IMR-90 (cell line): ENCODE measurements at regions not wholly inside any gene's neighbourhood (a gene's known extent, or its start where the extent isn't known, plus 50 kb on each side); places are given as distances from the start of the nearest gene placed in this dataset.
A peak's percentile ranks its signal among the peaks of the same experiment; 100 is the strongest.

Experiments
- ATAC-seq: fragments of 200-7000 bp; cut with Tn5 transposase; 2 replicates; pipeline ENCODE4 v1.9.1; 2020; ENCODE audit warnings: low read depth, mild to moderate bottlenecking, moderate library complexity
- BruUV-seq: library from RNA; stranded (reverse); fragments of 400-500 nt; replicated peaks from 2 replicates; lab custom pipeline; 2021; lab: Mats Ljungman, UMichigan
- CTCF ChIA-PET: fragments of 300-600 bp; formaldehyde crosslinking; extraction: SDS; loops from one replicate; lab custom pipeline; 2021; ENCODE audit warnings: antibody characterized with exemption; lab: Yijun Ruan, JAX
- POLR2A ChIA-PET: fragments of 300-600 bp; sonication (Branson Sonifier 250); formaldehyde crosslinking; loops from one replicate; lab custom pipeline; 2022; ENCODE audit warnings: antibody characterized with exemption; ENCODE audit not compliant: unreplicated experiment; lab: Charles Lee
- DNase-seq: peaks from one replicate; pipeline ENCODE4 v3.0.0; 2013
- H2AFZ ChIP-seq: replicated peaks from 2 replicates; pipeline ENCODE3; 2013; ENCODE audit warnings: low read length, mild to moderate bottlenecking; ENCODE audit not compliant: poor library complexity
- H2AK5ac ChIP-seq: 2 replicates; pipeline ENCODE4 v1.6.1; 2013; ENCODE audit warnings: low read depth, low read length, inconsistent platforms
- H2AK9ac ChIP-seq: replicated peaks from 2 replicates; pipeline ENCODE3; 2013; ENCODE audit warnings: mild to moderate bottlenecking, low read depth, low read length, moderate library complexity; ENCODE audit not compliant: poor library complexity
- H2BK120ac ChIP-seq: 2 replicates; pipeline ENCODE4 v1.6.1; 2013; ENCODE audit warnings: low read depth, low read length, inconsistent platforms
- H2BK15ac ChIP-seq: 3 replicates; pipeline ENCODE4 v1.6.1; 2013; ENCODE audit warnings: low read depth, low read length, inconsistent platforms
- H2BK20ac ChIP-seq: 2 replicates; pipeline ENCODE4 v1.6.1; 2013; ENCODE audit warnings: low read depth, mild to moderate bottlenecking, inconsistent platforms, low read length, moderate library complexity
- H2BK5ac ChIP-seq: 2 replicates; pipeline ENCODE4 v1.6.1; 2013; ENCODE audit warnings: mild to moderate bottlenecking, low read depth, low read length, inconsistent platforms; ENCODE audit not compliant: poor library complexity, severe bottlenecking
- H3K14ac ChIP-seq: replicated peaks from 2 replicates; pipeline ENCODE4 v1.6.1; 2013; ENCODE audit warnings: low read depth, low read length, inconsistent platforms
- H3K18ac ChIP-seq: 2 replicates; pipeline ENCODE4 v1.6.1; 2013; ENCODE audit warnings: low read depth, low read length, control low read depth
- H3K23ac ChIP-seq: 2 replicates; pipeline ENCODE4 v1.6.1; 2013; ENCODE audit warnings: low read depth, low read length, inconsistent platforms
- H3K27ac ChIP-seq: 2 replicates; pipeline ENCODE4 v1.5.1; 2013; ENCODE audit warnings: mild to moderate bottlenecking, control low read depth, low read length; ENCODE audit not compliant: insufficient read depth
- H3K27me3 ChIP-seq: 2 replicates; pipeline ENCODE4 v1.6.1; 2013; ENCODE audit warnings: low read length; ENCODE audit not compliant: control insufficient read depth, insufficient read depth
- H3K36me3 ChIP-seq: 2 replicates; pipeline ENCODE4 v1.6.1; 2013; ENCODE audit warnings: low read length, mixed read lengths; ENCODE audit not compliant: control insufficient read depth, insufficient read depth
- H3K4ac ChIP-seq: 2 replicates; pipeline ENCODE4 v1.6.1; 2013; ENCODE audit warnings: low read depth, low read length, inconsistent platforms
- H3K4me1 ChIP-seq: 2 replicates; pipeline ENCODE4 v1.6.1; 2013; ENCODE audit warnings: low read length, mixed read lengths; ENCODE audit not compliant: control insufficient read depth, insufficient read depth
- H3K4me2 ChIP-seq: 2 replicates; pipeline ENCODE4 v1.6.1; 2013; ENCODE audit warnings: low read depth, mild to moderate bottlenecking, control low read depth, low read length, moderate library complexity
- H3K4me3 ChIP-seq: 2 replicates; pipeline ENCODE4 v1.5.1; 2013; ENCODE audit warnings: low read depth, mild to moderate bottlenecking, control low read depth, low read length, moderate library complexity; ENCODE audit not compliant: insufficient read depth
- H3K56ac ChIP-seq: 2 replicates; pipeline ENCODE4 v1.6.1; 2013; ENCODE audit warnings: low read length, inconsistent platforms; ENCODE audit not compliant: insufficient read depth; ENCODE audit errors: extremely low read depth
- H3K79me1 ChIP-seq, 2 experiments: 2 replicates each; pipeline ENCODE4 v1.6.1; 2013; ENCODE audit warnings: low read length in 2 of 2, inconsistent platforms in 1 of 2, low read depth in 1 of 2
- H3K9ac ChIP-seq: 2 replicates; pipeline ENCODE4 v1.6.1; 2013; ENCODE audit warnings: low read depth, low read length, control low read depth
- H3K9me1 ChIP-seq: 2 replicates; pipeline ENCODE4 v1.6.1; 2013; ENCODE audit warnings: low read length, inconsistent platforms; ENCODE audit not compliant: insufficient read depth
- H3K9me3 ChIP-seq: 2 replicates; pipeline ENCODE4 v1.6.1; 2013; ENCODE audit warnings: low read length; ENCODE audit not compliant: control insufficient read depth, insufficient read depth
- H4K20me1 ChIP-seq: 2 replicates; pipeline ENCODE4 v1.6.1; 2013; ENCODE audit warnings: low read length, inconsistent platforms; ENCODE audit not compliant: insufficient read depth
- H4K5ac ChIP-seq: 2 replicates; pipeline ENCODE4 v1.6.1; 2013; ENCODE audit warnings: mild to moderate bottlenecking, low read depth, low read length, control low read depth
- H4K8ac ChIP-seq, 2 experiments: 2 replicates each; pipeline ENCODE4 v1.6.1; 2013; ENCODE audit warnings: low read depth in 2 of 2, low read length in 2 of 2, control low read depth in 1 of 2, inconsistent platforms in 1 of 2
- H4K91ac ChIP-seq: 2 replicates; pipeline ENCODE4 v1.6.1; 2013; ENCODE audit warnings: low read depth, low read length, inconsistent platforms; ENCODE audit not compliant: insufficient read depth
- BHLHE40 ChIP-seq: fragments of 150-350 bp; IDR thresholded peaks from 2 replicates; pipeline ENCODE4 v1.6.1; 2016; ENCODE audit warnings: mild to moderate bottlenecking, low read depth, low read length
- CEBPB ChIP-seq: IDR thresholded peaks from 2 replicates; pipeline ENCODE4 v1.6.1; 2012; ENCODE audit warnings: low read depth, low read length, improper control_type of control experiment
- CHD1 ChIP-seq: IDR thresholded peaks from 2 replicates; pipeline ENCODE4 v1.6.1; 2012; ENCODE audit warnings: low read depth, low read length, improper control_type of control experiment
- FOS ChIP-seq: fragments of 150-350 bp; IDR thresholded peaks from 2 replicates; pipeline ENCODE4 v1.6.1; 2016; ENCODE audit warnings: low read depth, low read length
- MAFK ChIP-seq: IDR thresholded peaks from 2 replicates; pipeline ENCODE4 v1.6.1; 2012; ENCODE audit warnings: low read depth, low read length, improper control_type of control experiment
- MAZ ChIP-seq: IDR thresholded peaks from 2 replicates; pipeline ENCODE4 v1.6.1; 2012; ENCODE audit warnings: low read depth, mild to moderate bottlenecking, low read length, improper control_type of control experiment, moderate library complexity, borderline replicate concordance
- MXI1 ChIP-seq: IDR thresholded peaks from 2 replicates; pipeline ENCODE4 v1.6.1; 2012; ENCODE audit warnings: low read depth, mild to moderate bottlenecking, low read length, moderate library complexity, borderline replicate concordance
- NFE2L2 ChIP-seq: fragments of 150-350 bp; IDR thresholded peaks from 2 replicates; pipeline ENCODE4 v1.6.1; 2016; ENCODE audit warnings: low read depth, mild to moderate bottlenecking, low read length
- RAD21 ChIP-seq: IDR thresholded peaks from 2 replicates; pipeline ENCODE4 v1.6.1; 2012; ENCODE audit warnings: low read length, improper control_type of control experiment
- RCOR1 ChIP-seq: IDR thresholded peaks from 2 replicates; pipeline ENCODE4 v1.6.1; 2012; ENCODE audit warnings: mild to moderate bottlenecking, low read length, improper control_type of control experiment; ENCODE audit not compliant: insufficient replicate concordance
- RFX5 ChIP-seq: IDR thresholded peaks from 2 replicates; pipeline ENCODE4 v1.8.0; 2012; ENCODE audit warnings: low read depth, mild to moderate bottlenecking, low read length, moderate library complexity
- SMC3 ChIP-seq: fragments of 150-350 bp; IDR thresholded peaks from 2 replicates; pipeline ENCODE4 v1.6.1; 2016; ENCODE audit warnings: low read depth, mild to moderate bottlenecking, antibody characterized with exemption, low read length, moderate library complexity
- USF2 ChIP-seq: fragments of 150-350 bp; IDR thresholded peaks from 2 replicates; pipeline ENCODE4 v1.6.1; 2017; ENCODE audit warnings: mild to moderate bottlenecking, antibody characterized with exemption, low read length, low read depth
- WGBS, 2 experiments: methylation state at CpG; one replicate each; pipeline versions ENCODE4 v1.1.5 to v1.1.7; 2013; ENCODE audit warnings: missing lambda C conversion rate in 2 of 2; ENCODE audit not compliant: insufficient read length in 1 of 2; ENCODE audit errors: extremely low coverage in 2 of 2; 5-methylcytosine and 5-hydroxymethylcytosine counted together
- dilution Hi-C: fragments of 300-500 bp; cut with HindIII; formaldehyde crosslinking; loops from one replicate; pipeline ENCODE4 v1.14.3; 2018; ENCODE audit warnings: low sequenced_read_pairs; ENCODE audit not compliant: unreplicated experiment
- in situ Hi-C: fragments of 300-500 bp; cut with MboI; formaldehyde crosslinking; loops from 3 replicates; pipeline ENCODE4 v1.14.3; 2019; ENCODE audit warnings: low sequenced_read_pairs, inconsistent platforms, mixed read lengths
- intact Hi-C: fragments of 100-400 bp; cut with micrococcal nuclease; formaldehyde crosslinking; loops from 2 replicates; pipeline ENCODE4 v1.10.0; 2022
- TF ChIP-seq, protein P1 (sequence below): fragments of 150-350 bp; IDR thresholded peaks from 2 replicates; pipeline ENCODE4 v1.6.1; 2016; ENCODE audit warnings: low read depth, mild to moderate bottlenecking, low read length, moderate library complexity, borderline replicate concordance

GRCh38 chr2:67838205-67838604 is 224.6 kb downstream of the C1D start:
- H3K4me1 ChIP-seq, result peaks cover 3% of the 10 kb centered on the region; the same call in 1 of the 2 replicates
- 100% methylated on average over 1 of the region's 3 CpGs; no CpG with 5 or more reads in 1 of the 2 experiments for WGBS, 2 experiments

More at GRCh38 chr2:67838205-67838604, 224.6 kb downstream of the C1D start:
- Histone ChIP-seq H3K4ac (peak overlapping the region; percentile 12; the same call in 1 of the 2 replicates), H3K9me1 (peaks cover 4% of the 10 kb centered on the region; the same call in 1 of the 2 replicates), H3K36me3 (no peaks in the 10 kb centered on the region), H4K5ac (no peak overlapping the region), H3K18ac (no peak overlapping the region), H3K23ac (no peak overlapping the region), H4K20me1 (no peaks in the 10 kb centered on the region), H2BK20ac (no peak overlapping the region), H3K4me3 (no peak overlapping the region), H3K79me1 (no peaks in the 10 kb centered on the region), H3K27me3 (no peaks in the 10 kb centered on the region), H3K27ac (no peak overlapping the region), H2AK9ac (no peak overlapping the region), H2BK120ac (no peak overlapping the region), H2BK15ac (no peak overlapping the region; the same call in 2 of the 3 replicates), H2BK5ac (no peak overlapping the region), H3K9me3 (no peaks in the 10 kb centered on the region), H3K4me2 (no peak overlapping the region), H2AK5ac (no peak overlapping the region), H3K9ac (no peak overlapping the region), H2AFZ (no peak overlapping the region), H4K91ac (no peak overlapping the region), H3K56ac (no peak overlapping the region), H4K8ac (no peak overlapping the region), H3K14ac (no peak overlapping the region)
- ChIA-PET POLR2A (no interaction called here), CTCF (interaction anchor here (1.7 kb wide), 1 partner anchor 104 kb away, joined by 5 read pairs; no protein-coding TSS in a partner anchor)
- dilution Hi-C loops (no loop called here), in situ Hi-C loops (loop anchor here (25.0 kb wide), 1 partner anchor 351 kb away; no protein-coding TSS in a partner anchor), intact Hi-C loops (no loop called here)
- BruUV-seq, result no TSS peak
- DNase-seq (no peak), ATAC-seq (no peak)
- TF ChIP-seq MAZ, result no peak
- TF ChIP-seq USF2, result no peak
- no peak for TF ChIP-seq RFX5
- no peak for TF ChIP-seq MXI1
- no peak for TF ChIP-seq NFE2L2
- TF ChIP-seq SMC3, result no peak
- no peak for TF ChIP-seq CEBPB
- no peak for TF ChIP-seq RCOR1
- TF ChIP-seq RAD21, result no peak
- TF ChIP-seq, protein P1, sequence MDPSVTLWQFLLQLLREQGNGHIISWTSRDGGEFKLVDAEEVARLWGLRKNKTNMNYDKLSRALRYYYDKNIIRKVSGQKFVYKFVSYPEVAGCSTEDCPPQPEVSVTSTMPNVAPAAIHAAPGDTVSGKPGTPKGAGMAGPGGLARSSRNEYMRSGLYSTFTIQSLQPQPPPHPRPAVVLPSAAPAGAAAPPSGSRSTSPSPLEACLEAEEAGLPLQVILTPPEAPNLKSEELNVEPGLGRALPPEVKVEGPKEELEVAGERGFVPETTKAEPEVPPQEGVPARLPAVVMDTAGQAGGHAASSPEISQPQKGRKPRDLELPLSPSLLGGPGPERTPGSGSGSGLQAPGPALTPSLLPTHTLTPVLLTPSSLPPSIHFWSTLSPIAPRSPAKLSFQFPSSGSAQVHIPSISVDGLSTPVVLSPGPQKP, result no peak
- no peak for TF ChIP-seq BHLHE40
- TF ChIP-seq MAFK, result no peak
- TF ChIP-seq CHD1, result no peak
- TF ChIP-seq FOS, result no peak
